H1 (cell line): ENCODE measurements at regions not wholly inside any gene's neighbourhood (a gene's known extent, or its start where the extent isn't known, plus 50 kb on each side); places are given as distances from the start of the nearest gene placed in this dataset.

Source experiments
- CTCF ChIA-PET: fragments of 300-600 bp; sonication (Branson Sonifier 250); formaldehyde crosslinking; loops from one replicate; lab custom pipeline; 2021; ENCODE audit not compliant: partially characterized antibody; lab: Charles Lee
- POLR2A ChIA-PET: fragments of 300-600 bp; sonication (Branson Sonifier 250); formaldehyde crosslinking; loops from one replicate; lab custom pipeline; 2021; ENCODE audit warnings: inconsistent platforms; ENCODE audit not compliant: partially characterized antibody; lab: Charles Lee
- DNase-seq, 2 experiments: peaks; one replicate each; pipeline versions ENCODE4 v3.0.0 to v3.0.0-alpha.2; 2010 to 2022; ENCODE audit warnings: low spot score in 2 of 2, low read depth in 1 of 2, mixed read lengths in 1 of 2
- FAIRE-seq: peaks from 2 replicates; lab custom pipeline; 2011; peaks lifted over from hg19 to GRCh38; lab: Jason Lieb, UNC
- H2AFZ ChIP-seq: 2 replicates; pipeline ENCODE4 v1.8.1; 2012; ENCODE audit warnings: low read length, inconsistent platforms
- H2AK5ac ChIP-seq: 2 replicates; pipeline ENCODE4 v1.6.1; 2013; ENCODE audit warnings: low read depth, low read length
- H2BK120ac ChIP-seq: replicated peaks from 2 replicates; pipeline ENCODE3; 2013; ENCODE audit warnings: low read depth, low read length, inconsistent platforms
- H2BK12ac ChIP-seq: 2 replicates; pipeline ENCODE4 v1.6.1; 2013; ENCODE audit warnings: low read depth, low read length
- H2BK15ac ChIP-seq: 2 replicates; pipeline ENCODE4 v1.6.1; 2013; ENCODE audit warnings: low read length
- H2BK20ac ChIP-seq: 2 replicates; pipeline ENCODE4 v1.6.1; 2013; ENCODE audit warnings: low read length
- H2BK5ac ChIP-seq: 2 replicates; pipeline ENCODE4 v1.6.1; 2013; ENCODE audit warnings: low read depth, low read length
- H3K14ac ChIP-seq: 2 replicates; pipeline ENCODE4 v1.6.1; 2013; ENCODE audit warnings: inconsistent platforms; ENCODE audit not compliant: insufficient read length
- H3K18ac ChIP-seq: 2 replicates; pipeline ENCODE4 v1.6.1; 2013; ENCODE audit warnings: low read length; ENCODE audit errors: extremely low read depth
- H3K23ac ChIP-seq: 2 replicates; pipeline ENCODE4 v1.6.1; 2013; ENCODE audit warnings: inconsistent platforms; ENCODE audit not compliant: insufficient read length
- H3K23me2 ChIP-seq: 2 replicates; pipeline ENCODE4 v1.6.1; 2013; ENCODE audit warnings: low read depth, low read length
- H3K27ac ChIP-seq: 2 replicates; pipeline ENCODE4 v1.6.1; 2011; ENCODE audit warnings: low read depth, low read length, inconsistent platforms
- H3K27me3 ChIP-seq, 4 experiments: replicated peaks in 1 of 4; 1 replicate in 1 of 4; 2 replicates in 3 of 4; pipeline versions ENCODE4 v1.6.1 to v1.8.1; 2011 to 2013; ENCODE audit warnings: low read length in 3 of 4, mild to moderate bottlenecking in 3 of 4, inconsistent platforms in 2 of 4, mixed read lengths in 2 of 4, moderate library complexity in 1 of 4; ENCODE audit not compliant: control insufficient read depth in 3 of 4, insufficient read depth in 3 of 4; ENCODE audit errors: extremely low read depth in 1 of 4
- H3K36me3 ChIP-seq, 4 experiments: 2 replicates each; pipeline versions ENCODE4 v1.6.1 to v1.8.1; 2011 to 2013; ENCODE audit warnings: mild to moderate bottlenecking in 4 of 4, low read length in 3 of 4, moderate library complexity in 2 of 4, control low read depth in 1 of 4, inconsistent platforms in 1 of 4; ENCODE audit not compliant: insufficient read depth in 4 of 4, control insufficient read depth in 2 of 4
- H3K4ac ChIP-seq: replicated peaks from 2 replicates; pipeline ENCODE3; 2013; ENCODE audit warnings: low read length, low read depth, mixed read lengths, inconsistent platforms; ENCODE audit not compliant: insufficient read length
- H3K4me1 ChIP-seq, 4 experiments: replicated peaks in 1 of 4; 1 replicate in 1 of 4; 2 replicates in 3 of 4; pipeline versions ENCODE4 v1.6.1 to v1.8.1; 2011 to 2013; ENCODE audit warnings: low read length in 3 of 4, inconsistent platforms in 2 of 4, mixed read lengths in 1 of 4; ENCODE audit not compliant: insufficient read depth in 4 of 4, control insufficient read depth in 3 of 4
- H3K4me2 ChIP-seq, 2 experiments: 2 replicates each; pipeline versions ENCODE4 v1.6.1 to v1.8.1; 2011 to 2013; ENCODE audit warnings: low read depth in 2 of 2, low read length in 2 of 2, control low read depth in 1 of 2, inconsistent platforms in 1 of 2, mild to moderate bottlenecking in 1 of 2; ENCODE audit not compliant: insufficient read depth in 1 of 2
- H3K4me3 ChIP-seq, 4 experiments: fragments of 200-600, 300-600 bp in 1 of 4; sonication (generic), shearing (Covaris generic), sonication (Bioruptor Twin) in 1 of 4; 2 replicates each; pipeline versions ENCODE4 v1.5.1 to v1.8.1; 2011 to 2016; ENCODE audit warnings: low read length in 4 of 4, low read depth in 3 of 4, control low read depth in 2 of 4, inconsistent platforms in 2 of 4, mild to moderate bottlenecking in 2 of 4, mixed read lengths in 1 of 4, moderate library complexity in 1 of 4; ENCODE audit not compliant: insufficient read depth in 2 of 4; ENCODE audit errors: extremely low read depth in 1 of 4
- H3K56ac ChIP-seq: replicated peaks from 2 replicates; pipeline ENCODE3; 2013; ENCODE audit warnings: low read depth, mild to moderate bottlenecking, mixed read lengths, low read length, inconsistent platforms; ENCODE audit not compliant: insufficient read length
- H3K79me1 ChIP-seq: 2 replicates; pipeline ENCODE4 v1.6.1; 2013; ENCODE audit warnings: low read depth, low read length, control low read depth
- H3K79me2 ChIP-seq, 2 experiments: 2 replicates each; pipeline versions ENCODE4 v1.6.1 to v1.8.1; 2012 to 2013; ENCODE audit warnings: low read length in 2 of 2, mild to moderate bottlenecking in 2 of 2, inconsistent platforms in 1 of 2; ENCODE audit not compliant: insufficient read depth in 2 of 2, control insufficient read depth in 1 of 2
- H3K9ac ChIP-seq, 4 experiments: replicated peaks in 1 of 4; 1 replicate in 1 of 4; 2 replicates in 3 of 4; pipeline versions ENCODE4 v1.6.1 to v1.8.1; 2011 to 2013; ENCODE audit warnings: low read depth in 3 of 4, low read length in 3 of 4, control low read depth in 2 of 4, mild to moderate bottlenecking in 2 of 4, moderate library complexity in 2 of 4, inconsistent platforms in 1 of 4; ENCODE audit errors: extremely low read depth in 1 of 4
- H3K9me3 ChIP-seq, 2 experiments: 2 replicates each; pipeline versions ENCODE4 v1.6.1 to v1.8.1; 2012 to 2013; ENCODE audit warnings: mild to moderate bottlenecking in 2 of 2, moderate library complexity in 2 of 2, control low read depth in 1 of 2, inconsistent platforms in 1 of 2, low read depth in 1 of 2, low read length in 1 of 2, mixed read lengths in 1 of 2; ENCODE audit not compliant: insufficient read depth in 2 of 2
- H4K20me1 ChIP-seq, 2 experiments: replicated peaks in 1 of 2; 2 replicates each; pipeline versions ENCODE3 to v1.8.1; 2011 to 2013; ENCODE audit warnings: inconsistent platforms in 2 of 2, low read length in 2 of 2, mild to moderate bottlenecking in 1 of 2; ENCODE audit not compliant: insufficient read depth in 2 of 2, control insufficient read depth in 1 of 2
- H4K5ac ChIP-seq: 2 replicates; pipeline ENCODE4 v1.6.1; 2013; ENCODE audit warnings: low read length, low read depth, mixed read lengths, inconsistent platforms; ENCODE audit not compliant: insufficient read length
- H4K8ac ChIP-seq: 2 replicates; pipeline ENCODE4 v1.8.0; 2013; ENCODE audit warnings: mild to moderate bottlenecking, moderate library complexity, low read length, inconsistent platforms; ENCODE audit not compliant: insufficient read depth; ENCODE audit errors: extremely low read depth
- H4K91ac ChIP-seq: replicated peaks from 2 replicates; pipeline ENCODE3; 2013; ENCODE audit warnings: low read length, mixed read lengths, inconsistent platforms; ENCODE audit not compliant: insufficient read length
- HDAC6 ChIP-seq: IDR thresholded peaks from one replicate; pipeline ENCODE4 v1.7.1; 2012; ENCODE audit warnings: low read depth, mild to moderate bottlenecking, inconsistent platforms, low read length, moderate library complexity
- KDM1A ChIP-seq: fragments of 200-600, 300-600 bp; sonication (generic); IDR thresholded peaks from 2 replicates; pipeline ENCODE4 v1.7.1; 2016; ENCODE audit warnings: mild to moderate bottlenecking, low read length, borderline replicate concordance
- POLR2AphosphoS5 ChIP-seq: IDR thresholded peaks from 2 replicates; pipeline ENCODE4 v1.6.1; 2011; ENCODE audit warnings: low read depth, low read length
- POU5F1 ChIP-seq: IDR thresholded peaks from 2 replicates; pipeline ENCODE4 v1.6.1; 2011; ENCODE audit warnings: low read depth, mild to moderate bottlenecking, low read length, moderate library complexity
- RXRA ChIP-seq: IDR thresholded peaks from 2 replicates; pipeline ENCODE4 v1.6.1; 2011; ENCODE audit warnings: low read depth, mild to moderate bottlenecking, low read length, moderate library complexity; ENCODE audit not compliant: insufficient read depth
- SP2 ChIP-seq: IDR thresholded peaks from 2 replicates; pipeline ENCODE4 v1.6.1; 2012; ENCODE audit warnings: mild to moderate bottlenecking, low read length, inconsistent platforms
- SRF ChIP-seq: IDR thresholded peaks from 2 replicates; pipeline ENCODE4 v1.6.1; 2011; ENCODE audit warnings: mild to moderate bottlenecking, low read depth, low read length, moderate library complexity
- TAF1 ChIP-seq: IDR thresholded peaks from 2 replicates; pipeline ENCODE4 v1.6.1; 2011; ENCODE audit warnings: mild to moderate bottlenecking, low read depth, low read length
- TEAD4 ChIP-seq: IDR thresholded peaks from 2 replicates; pipeline ENCODE4 v1.6.1; 2012; ENCODE audit warnings: low read depth, low read length, inconsistent platforms, mixed read lengths
- WGBS, 2 experiments: shearing (Covaris generic) in 1 of 2; methylation state at CpG; one replicate each; pipeline versions ENCODE4 v1.1.6 to v1.1.7; 2013 to 2015; ENCODE audit warnings: low lambda C conversion rate in 2 of 2, mixed read lengths in 2 of 2, inconsistent platforms in 1 of 2, low coverage in 1 of 2, missing lambda C conversion rate in 1 of 2; ENCODE audit not compliant: insufficient replicate concordance in 2 of 2, insufficient coverage in 1 of 2, insufficient read length in 1 of 2; ENCODE audit errors: extremely low coverage in 1 of 2, missing lambda C conversion rate in 1 of 2; 5-methylcytosine and 5-hydroxymethylcytosine counted together
- TF ChIP-seq, protein P1 (sequence below): IDR thresholded peaks from 2 replicates; pipeline ENCODE4 v1.6.1; 2012; ENCODE audit warnings: low read length, inconsistent platforms

DNA sequence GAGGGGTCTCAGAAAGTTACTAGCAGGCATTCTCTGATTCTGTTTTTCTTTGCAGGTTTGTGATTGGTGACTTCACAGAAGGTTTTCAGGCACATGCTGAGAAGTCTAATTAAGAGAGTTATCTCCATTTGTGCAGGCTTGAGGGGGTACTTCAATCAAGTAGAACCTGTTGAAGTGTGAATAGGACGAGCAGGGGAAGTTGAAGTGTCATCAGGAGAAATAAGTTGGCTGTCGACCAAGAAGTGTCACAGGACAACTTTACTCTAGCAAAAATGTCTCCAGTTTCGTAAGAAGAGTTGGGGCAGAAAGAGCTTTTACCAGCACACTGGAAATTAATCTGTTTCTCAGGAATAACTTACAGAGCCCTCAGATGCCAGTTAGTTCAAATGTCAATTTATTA lies 576.5 kb upstream of the SLITRK5 start:
- no peak overlapping the region for H3K4me3 ChIP-seq
- peak overlapping the region; percentile 50; the same call in 1 of the 2 replicates for H2AFZ ChIP-seq
- no peak overlapping the region for H3K23ac ChIP-seq
- no peaks in the 10 kb centered on the region for H4K20me1 ChIP-seq
- no peak overlapping the region for H4K91ac ChIP-seq
- WGBS, 2 experiments, result 80% methylated on average over 3 of the region's 3 CpGs; no CpG with 5 or more reads in 1 of the 2 experiments
- H3K27ac ChIP-seq, result no peak overlapping the region
- no peak overlapping the region for H2BK15ac ChIP-seq
- no peak overlapping the region for H3K14ac ChIP-seq
- no peak overlapping the region for H3K56ac ChIP-seq
- H3K4me2 ChIP-seq, result no peak overlapping the region; a peak in 1 of 4 replicates
- H3K9me3 ChIP-seq, result no peaks in the 10 kb centered on the region
- H3K9ac ChIP-seq, result no peak overlapping the region
- no peak overlapping the region for H3K18ac ChIP-seq
- no peaks in the 10 kb centered on the region for H3K23me2 ChIP-seq
- no peak overlapping the region for H2BK12ac ChIP-seq
- H3K27me3 ChIP-seq, result no peaks in the 10 kb centered on the region
- no peak overlapping the region for H2AK5ac ChIP-seq
- no peak overlapping the region for H3K4ac ChIP-seq
- no peaks in the 10 kb centered on the region for H3K4me1 ChIP-seq
- no peak overlapping the region for H2BK20ac ChIP-seq
- POLR2A ChIA-PET, result no interaction called here
- H2BK5ac ChIP-seq, result no peak overlapping the region
- TF ChIP-seq SP2 (no peak), TEAD4 (no peak), KDM1A (no peak), HDAC6 (no peak), TAF1 (no peak), RXRA (no peak), POLR2AphosphoS5 (no peak), POU5F1 (no peak), SRF (no peak)
- TF ChIP-seq, protein P1, sequence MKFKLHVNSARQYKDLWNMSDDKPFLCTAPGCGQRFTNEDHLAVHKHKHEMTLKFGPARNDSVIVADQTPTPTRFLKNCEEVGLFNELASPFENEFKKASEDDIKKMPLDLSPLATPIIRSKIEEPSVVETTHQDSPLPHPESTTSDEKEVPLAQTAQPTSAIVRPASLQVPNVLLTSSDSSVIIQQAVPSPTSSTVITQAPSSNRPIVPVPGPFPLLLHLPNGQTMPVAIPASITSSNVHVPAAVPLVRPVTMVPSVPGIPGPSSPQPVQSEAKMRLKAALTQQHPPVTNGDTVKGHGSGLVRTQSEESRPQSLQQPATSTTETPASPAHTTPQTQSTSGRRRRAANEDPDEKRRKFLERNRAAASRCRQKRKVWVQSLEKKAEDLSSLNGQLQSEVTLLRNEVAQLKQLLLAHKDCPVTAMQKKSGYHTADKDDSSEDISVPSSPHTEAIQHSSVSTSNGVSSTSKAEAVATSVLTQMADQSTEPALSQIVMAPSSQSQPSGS, result no peak
- H4K5ac ChIP-seq, result no peak overlapping the region
- no peaks in the 10 kb centered on the region for H3K79me2 ChIP-seq
- no peak overlapping the region for H4K8ac ChIP-seq
- FAIRE-seq (no peak), DNase-seq (no peak)
- no peak overlapping the region for H2BK120ac ChIP-seq
- H3K79me1 ChIP-seq, result no peaks in the 10 kb centered on the region
- no peaks in the 10 kb centered on the region for H3K36me3 ChIP-seq
- CTCF ChIA-PET, result no interaction called here
